ENCODE measurements at regions not wholly inside any gene's neighbourhood (a gene's known extent, or its start where the extent isn't known, plus 50 kb on each side); places are given as distances from the start of the nearest gene placed in this dataset.

GRCh38 chr13:76389321-76389720 lies 496.9 kb downstream of the KCTD12 start:
- Histone ChIP-seq H2AFZ (ENCODE audit: low read length) (no peak overlapping the region), H3K36me3 (ENCODE audit: control insufficient read depth in 2 of 4, insufficient read depth in 4 of 4, low read length in 3 of 4) (no peaks in the 10 kb centered on the region), H3K27ac (ENCODE audit: low read depth, low read length) (no peak overlapping the region), H3K9me3 (ENCODE audit: insufficient read depth in 2 of 2, low read depth in 1 of 2, low read length in 1 of 2) (no peaks in the 10 kb centered on the region), H3K14ac (ENCODE audit: insufficient read length) (no peak overlapping the region), H2BK120ac (replicated peaks; ENCODE audit: low read depth, low read length) (no peak overlapping the region), H2BK20ac (ENCODE audit: low read length) (no peak overlapping the region), H3K9ac (replicated peaks in 1 of 4; ENCODE audit: extremely low read depth in 1 of 4, low read depth in 3 of 4, low read length in 3 of 4) (no peak overlapping the region), H3K23me2 (ENCODE audit: low read depth, low read length) (no peaks in the 10 kb centered on the region), H4K20me1 (replicated peaks in 1 of 2; ENCODE audit: control insufficient read depth in 1 of 2, insufficient read depth in 2 of 2, low read length in 2 of 2) (no peaks in the 10 kb centered on the region), H3K79me1 (ENCODE audit: low read depth, low read length) (no peaks in the 10 kb centered on the region), H3K18ac (ENCODE audit: extremely low read depth, low read length) (no peak overlapping the region), H2BK5ac (ENCODE audit: low read depth, low read length) (no peak overlapping the region), H3K56ac (replicated peaks; ENCODE audit: insufficient read length, low read depth, low read length) (no peak overlapping the region), H4K91ac (replicated peaks; ENCODE audit: insufficient read length, low read length) (no peak overlapping the region), H3K4ac (replicated peaks; ENCODE audit: insufficient read length, low read depth, low read length) (no peak overlapping the region), H4K5ac (ENCODE audit: insufficient read length, low read depth, low read length) (no peak overlapping the region), H3K4me1 (replicated peaks in 1 of 4; ENCODE audit: control insufficient read depth in 3 of 4, insufficient read depth in 4 of 4, low read length in 3 of 4) (no peaks in the 10 kb centered on the region), H3K23ac (ENCODE audit: insufficient read length) (no peak overlapping the region), H3K27me3 (replicated peaks in 1 of 4; ENCODE audit: control insufficient read depth in 3 of 4, extremely low read depth in 1 of 4, insufficient read depth in 3 of 4, low read length in 3 of 4) (no peaks in the 10 kb centered on the region), H2AK5ac (ENCODE audit: low read depth, low read length) (no peak overlapping the region), H2BK15ac (ENCODE audit: low read length) (no peak overlapping the region), H2BK12ac (ENCODE audit: low read depth, low read length) (no peak overlapping the region), H3K79me2 (ENCODE audit: control insufficient read depth in 1 of 2, insufficient read depth in 2 of 2, low read length in 2 of 2) (no peaks in the 10 kb centered on the region), H3K4me2 (ENCODE audit: insufficient read depth in 1 of 2, low read depth in 2 of 2, low read length in 2 of 2) (no peak overlapping the region), H4K8ac (ENCODE audit: extremely low read depth, insufficient read depth, low read length) (no peak overlapping the region), H3K4me3 (ENCODE audit: extremely low read depth in 1 of 4, insufficient read depth in 2 of 4, low read depth in 3 of 4, low read length in 4 of 4) (no peak overlapping the region)
- FAIRE-seq (no peak), DNase-seq (ENCODE audit: low read depth in 1 of 2, low spot score in 2 of 2) (no peak)
- ChIA-PET POLR2A (ENCODE audit: partially characterized antibody) (no interaction called here), CTCF (ENCODE audit: partially characterized antibody) (no interaction called here)
- WGBS, 2 experiments (ENCODE audit: extremely low coverage in 1 of 2, insufficient coverage in 1 of 2, insufficient read length in 1 of 2, insufficient replicate concordance in 2 of 2, low coverage in 1 of 2, low lambda C conversion rate in 2 of 2, missing lambda C conversion rate in 1 of 2), result 88% methylated on average over 1 of the region's 1 CpG; no CpG with 5 or more reads in 1 of the 2 experiments
- no peak for TF ChIP-seq TEAD4 (IDR thresholded peaks at IDR 0.05; ENCODE audit: low read depth, low read length)
- TF ChIP-seq NRF1 (IDR thresholded peaks at IDR 0.05; ENCODE audit: low read depth, low read length), result no peak
- no peak for TF ChIP-seq ASH2L (IDR thresholded peaks at IDR 0.05; ENCODE audit: low read length)
- no peak for TF ChIP-seq TAF7 (optimal IDR thresholded peaks at IDR 0.05; ENCODE audit: borderline replicate concordance, low read depth, low read length)
- no peak for TF ChIP-seq TAF1 (IDR thresholded peaks at IDR 0.05; ENCODE audit: low read depth, low read length)
- TF ChIP-seq HDAC2 (IDR thresholded peaks at IDR 0.05; ENCODE audit: borderline replicate concordance in 1 of 2, low read depth in 2 of 2, low read length in 2 of 2), result no peak
- TF ChIP-seq CBX5 (IDR thresholded peaks at IDR 0.05; ENCODE audit: low read depth, low read length), result no peak
- TF ChIP-seq SIRT6 (IDR thresholded peaks at IDR 0.05; ENCODE audit: low read length), result no peak
- no peak for TF ChIP-seq CREB1 (IDR thresholded peaks at IDR 0.05)
- TF ChIP-seq KDM4A (IDR thresholded peaks at IDR 0.05; ENCODE audit: low read depth, low read length, severe bottlenecking), result no peak
- TF ChIP-seq ATF3 (IDR thresholded peaks at IDR 0.05; ENCODE audit: insufficient read depth, low read depth, low read length), result no peak
- TF ChIP-seq SIX5 (IDR thresholded peaks at IDR 0.05; ENCODE audit: low read depth, low read length), result no peak
- TF ChIP-seq SP1 (IDR thresholded peaks at IDR 0.05; ENCODE audit: low read depth, low read length), result no peak
- no peak for TF ChIP-seq BACH1 (IDR thresholded peaks at IDR 0.05; ENCODE audit: low read length)
- no peak for TF ChIP-seq RFX5 (IDR thresholded peaks at IDR 0.05; ENCODE audit: borderline replicate concordance, low read depth, low read length)
- TF ChIP-seq CBX8 (IDR thresholded peaks at IDR 0.05; ENCODE audit: borderline replicate concordance, low read depth, low read length), result no peak
- no peak for TF ChIP-seq CHD1 (IDR thresholded peaks at IDR 0.05; ENCODE audit: low read depth, low read length)

Measured in H1 (cell line).